HepG2 (cell line): ENCODE measurements at regions not wholly inside any gene's neighbourhood (a gene's known extent, or its start where the extent isn't known, plus 50 kb on each side); places are given as distances from the start of the nearest gene placed in this dataset.

Experiments
- ATAC-seq: fragments of 200-7000 bp; cut with Tn5 transposase; 3 replicates; pipeline ENCODE4 v1.9.1; 2020; ENCODE audit warnings: mild to moderate bottlenecking, moderate library complexity
- BruUV-seq: library from RNA; stranded (reverse); fragments of 400-500 nt; replicated peaks from 2 replicates; lab custom pipeline; 2021; lab: Mats Ljungman, UMichigan
- CTCF ChIA-PET: fragments of 300-600 bp; formaldehyde crosslinking; extraction: SDS; loops from one replicate; lab custom pipeline; 2021; ENCODE audit warnings: low total read pairs, inconsistent platforms, low intra/inter-chr PET ratio; lab: Yijun Ruan, JAX
- POLR2A ChIA-PET: fragments of 350-600 bp; sonication (Branson Sonifier 250); formaldehyde crosslinking; loops from one replicate; lab custom pipeline; 2020; ENCODE audit warnings: antibody characterized with exemption, inconsistent platforms; lab: Yijun Ruan, JAX
- DNase-seq: peaks from one replicate; pipeline ENCODE4 v3.0.0-alpha.2; 2015; ENCODE audit warnings: low spot score
- FAIRE-seq: peaks from 3 replicates; lab custom pipeline; 2011; peaks lifted over from hg19 to GRCh38; lab: Jason Lieb, UNC
- H2AFZ ChIP-seq: one replicate; pipeline ENCODE4 v1.6.1; 2011; ENCODE audit warnings: low read length, inconsistent platforms
- H3K27ac ChIP-seq: fragments of 300-600 bp; 3 replicates; pipeline ENCODE4 v1.8.0; 2011; ENCODE audit warnings: mixed run types, mild to moderate bottlenecking, mixed read lengths, low read length, inconsistent platforms; ENCODE audit not compliant: insufficient read depth; ENCODE audit errors: extremely low read length
- H3K27me3 ChIP-seq, 2 experiments: fragments of 200-600 bp in 1 of 2; 2 replicates in 1 of 2; 3 replicates in 1 of 2; pipeline versions ENCODE4 v1.6.0 to v1.8.0; 2011; ENCODE audit warnings: low read length in 2 of 2, mild to moderate bottlenecking in 2 of 2, moderate library complexity in 2 of 2, inconsistent platforms in 1 of 2; ENCODE audit not compliant: insufficient read depth in 2 of 2, control insufficient read depth in 1 of 2
- H3K36me3 ChIP-seq, 2 experiments: fragments of 200-600 bp in 1 of 2; replicated peaks in 1 of 2; 2 replicates in 1 of 2; 3 replicates in 1 of 2; pipeline versions ENCODE4 v1.5.1 to v1.8.0; 2011; ENCODE audit warnings: low read length in 2 of 2, inconsistent platforms in 1 of 2; ENCODE audit not compliant: insufficient read depth in 2 of 2, control insufficient read depth in 1 of 2
- H3K4me1 ChIP-seq: 2 replicates; pipeline ENCODE4 v1.5.1; 2012; ENCODE audit warnings: low read length, inconsistent platforms; ENCODE audit not compliant: insufficient read depth
- H3K4me2 ChIP-seq: 2 replicates; pipeline ENCODE4 v1.6.0; 2011; ENCODE audit warnings: low read depth, low read length, inconsistent platforms
- H3K4me3 ChIP-seq, 3 experiments: fragments of 200-600 bp in 1 of 3; sonication (generic), shearing (Covaris generic) in 1 of 3; replicated peaks in 1 of 3; 2 replicates each; pipeline ENCODE4 v1.5.1; 2011 to 2016; ENCODE audit warnings: low read length in 3 of 3, inconsistent platforms in 2 of 3, low read depth in 2 of 3, mild to moderate bottlenecking in 2 of 3, control low read depth in 1 of 3, mixed read lengths in 1 of 3; ENCODE audit not compliant: insufficient read depth in 1 of 3
- H3K79me2 ChIP-seq: one replicate; pipeline ENCODE4 v1.6.1; 2011; ENCODE audit warnings: low read length, inconsistent platforms; ENCODE audit not compliant: insufficient read depth
- H3K9ac ChIP-seq: 2 replicates; pipeline ENCODE4 v1.6.0; 2011; ENCODE audit warnings: mild to moderate bottlenecking, low read depth, low read length, inconsistent platforms; ENCODE audit not compliant: insufficient read depth
- H3K9me3 ChIP-seq: 2 replicates; pipeline ENCODE4 v1.5.1; 2012; ENCODE audit warnings: mild to moderate bottlenecking, low read length
- H4K20me1 ChIP-seq: 2 replicates; pipeline ENCODE4 v1.6.0; 2011; ENCODE audit warnings: inconsistent platforms, mild to moderate bottlenecking, low read length, moderate library complexity; ENCODE audit not compliant: insufficient read depth
- CBX2 ChIP-seq, 2 experiments: fragments of 200-600 bp in 1 of 2; sonication (generic); formaldehyde crosslinking in 1 of 2; IDR thresholded peaks; 2 replicates each; pipeline versions ENCODE4 v1.7.0 to v1.8.1; 2018 to 2022; ENCODE audit warnings: low read depth in 2 of 2, low read length in 1 of 2, mild to moderate bottlenecking in 1 of 2, missing genetic modification reagents in 1 of 2
- DBP ChIP-seq: sonication (generic); formaldehyde crosslinking; IDR thresholded peaks from 2 replicates; pipeline ENCODE4 v1.4.0; 2020; ENCODE audit warnings: missing genetic modification reagents; ENCODE audit errors: not compliant biosample characterization
- ELK4 ChIP-seq: sonication (generic); formaldehyde crosslinking; IDR thresholded peaks from 2 replicates; pipeline ENCODE4 v1.9.0; 2021; ENCODE audit warnings: missing genetic modification reagents, borderline replicate concordance
- GABPB1 ChIP-seq: IDR thresholded peaks from 2 replicates; pipeline ENCODE4 v1.6.1; 2016; ENCODE audit warnings: mild to moderate bottlenecking, missing genetic modification reagents, moderate library complexity, missing compliant biosample characterization
- HDAC6 ChIP-seq: fragments of 200-600 bp; sonication (generic); IDR thresholded peaks from 2 replicates; pipeline ENCODE4 v1.7.0; 2017; ENCODE audit warnings: mild to moderate bottlenecking, antibody characterized with exemption, low read length, low read depth
- ISL2 ChIP-seq: sonication (generic); formaldehyde crosslinking; IDR thresholded peaks from 2 replicates; pipeline ENCODE4 v1.5.0; 2020; ENCODE audit warnings: missing genetic modification reagents
- SALL1 ChIP-seq: sonication (generic); formaldehyde crosslinking; IDR thresholded peaks from 2 replicates; pipeline ENCODE4 v1.8.0; 2022; ENCODE audit warnings: mild to moderate bottlenecking, missing genetic modification reagents
- TEF ChIP-seq: sonication (generic); formaldehyde crosslinking; IDR thresholded peaks from 2 replicates; pipeline ENCODE4 v1.5.0; 2020; ENCODE audit warnings: missing genetic modification reagents
- TFE3 ChIP-seq: IDR thresholded peaks from 2 replicates; pipeline ENCODE4 v1.6.1; 2016
- ZNF609 ChIP-seq: sonication (generic); formaldehyde crosslinking; IDR thresholded peaks from 2 replicates; pipeline ENCODE4 v1.4.0; 2020; ENCODE audit warnings: mild to moderate bottlenecking, missing genetic modification reagents, borderline replicate concordance
- ZZZ3 ChIP-seq: sonication (generic); formaldehyde crosslinking; IDR thresholded peaks from 2 replicates; pipeline ENCODE4 v1.4.0; 2020; ENCODE audit warnings: missing genetic modification reagents, mild to moderate bottlenecking, borderline replicate concordance
- WGBS: methylation state at CpG from one replicate; pipeline ENCODE4 v1.1.6; 2017; ENCODE audit warnings: low lambda C conversion rate; 5-methylcytosine and 5-hydroxymethylcytosine counted together
- in situ Hi-C: cut with HindIII; loops from 2 replicates; pipeline ENCODE4 v1.10.0; 2017; ENCODE audit warnings: low pct_unique_long_range_greater_than_20kb; ENCODE audit not compliant: extremely low pct_ligation_motif_present
- intact Hi-C: fragments of 100-400 bp; cut with micrococcal nuclease; formaldehyde crosslinking; loops from one replicate; pipeline ENCODE4 v1.10.0; 2022; ENCODE audit not compliant: unreplicated experiment

GRCh38 chr9:119052339-119053030, 316.8 kb downstream of the BRINP1 start (continued):
- TF ChIP-seq ELK4 (CRISPR knock-in tag) (no peak), SALL1 (CRISPR knock-in tag) (no peak), TEF (CRISPR knock-in tag) (no peak), ISL2 (CRISPR knock-in tag) (no peak), TFE3 (no peak), DBP (CRISPR knock-in tag) (no peak), CBX2 (IDR thresholded peaks at IDR 0.05; ENCODE audit: low read depth, low read length) (no peak), CBX2 (CRISPR knock-in tag; IDR thresholded peaks at IDR 0.05; ENCODE audit: low read depth) (no peak)

- Histone ChIP-seq H3K27ac (no peak overlapping the region), H2AFZ (no peak overlapping the region), H3K4me3 (no peak overlapping the region), H3K4me1 (no peaks in the 10 kb centered on the region), H3K9ac (no peak overlapping the region), H3K4me2 (no peak overlapping the region), H4K20me1 (no peaks in the 10 kb centered on the region), H3K27me3 (no peaks in the 10 kb centered on the region), H3K9me3 (peaks cover 74% of the 10 kb centered on the region), H3K79me2 (no peaks in the 10 kb centered on the region), H3K36me3 (no peaks in the 10 kb centered on the region)
- in situ Hi-C loops (no loop called here), intact Hi-C loops (no loop called here)
- 11% methylated on average over 1 of the region's 1 CpG for WGBS
- BruUV-seq: no TSS peak
- DNase-seq (no peak), ATAC-seq (no peak), FAIRE-seq (no peak)
- CTCF ChIA-PET: no interaction called here
- POLR2A ChIA-PET: no interaction called here
- no peak for TF ChIP-seq ZNF609
- no peak for TF ChIP-seq HDAC6
- no peak for TF ChIP-seq GABPB1 (CRISPR knock-in tag)
- no peak for TF ChIP-seq ZZZ3 (CRISPR knock-in tag)
These were observed 316.2 kb downstream of the BRINP1 start for GRCh38 chr9:119053070-119053469.
